OCI-LY1 (cell line): ENCODE measurements at regions not wholly inside any gene's neighbourhood (a gene's known extent, or its start where the extent isn't known, plus 50 kb on each side); places are given as distances from the start of the nearest gene placed in this dataset.

Experiments used
- H2AFZ ChIP-seq: fragments of 200-600 bp; sonication (generic), shearing (Covaris generic); 2 replicates; pipeline ENCODE4 v1.6.0; 2014; ENCODE audit warnings: antibody characterized with exemption, mild to moderate bottlenecking, low read length
- H3F3A ChIP-seq: fragments of 200-600 bp; sonication (generic), shearing (Covaris generic); 2 replicates; pipeline ENCODE4 v1.6.0; 2014; ENCODE audit warnings: mild to moderate bottlenecking, antibody characterized with exemption, low read length, moderate library complexity; ENCODE audit not compliant: insufficient read depth
- H3K27ac ChIP-seq: fragments of 200-600 bp; sonication (generic); 2 replicates; pipeline ENCODE4 v1.5.1; 2014; ENCODE audit warnings: low read length, mixed run types, mild to moderate bottlenecking, low read depth; ENCODE audit not compliant: poor library complexity, severe bottlenecking
- H3K27me3 ChIP-seq: fragments of 200-600 bp; sonication (generic); 2 replicates; pipeline ENCODE4 v1.6.0; 2014; ENCODE audit warnings: antibody characterized with exemption, mild to moderate bottlenecking, low read length, moderate library complexity; ENCODE audit not compliant: insufficient read depth
- H3K36me3 ChIP-seq: fragments of 200-600 bp; sonication (generic); 2 replicates; pipeline ENCODE4 v1.6.1; 2014; ENCODE audit warnings: mild to moderate bottlenecking, antibody characterized with exemption, low read length, moderate library complexity, mixed read lengths; ENCODE audit not compliant: insufficient read depth
- H3K4me1 ChIP-seq: fragments of 200-600 bp; sonication (generic); 2 replicates; pipeline ENCODE4 v1.5.1; 2014; ENCODE audit warnings: mild to moderate bottlenecking, low read length, moderate library complexity; ENCODE audit not compliant: insufficient read depth, severe bottlenecking
- H3K4me2 ChIP-seq: fragments of 200-600 bp; sonication (generic), shearing (Covaris generic); 2 replicates; pipeline ENCODE4 v1.6.1; 2014; ENCODE audit warnings: low read length
- H3K4me3 ChIP-seq: fragments of 200-600 bp; sonication (generic); 2 replicates; pipeline ENCODE4 v1.5.1; 2014; ENCODE audit warnings: low read length, low read depth, mild to moderate bottlenecking, mixed read lengths; ENCODE audit not compliant: poor library complexity, severe bottlenecking
- H3K79me2 ChIP-seq: fragments of 200-600 bp; shearing (Covaris generic); 2 replicates; pipeline ENCODE4 v1.6.1; 2016; ENCODE audit warnings: mixed run types, low read length, mixed read lengths; ENCODE audit not compliant: insufficient read depth
- H3K9ac ChIP-seq: fragments of 200-600 bp; sonication (generic), shearing (Covaris generic); 2 replicates; pipeline ENCODE4 v1.6.1; 2014; ENCODE audit warnings: mild to moderate bottlenecking, low read length, mixed read lengths
- H3K9me2 ChIP-seq: fragments of 200-600 bp; sonication (generic), shearing (Covaris generic); 2 replicates; pipeline ENCODE4 v1.6.1; 2014; ENCODE audit warnings: low read depth, mild to moderate bottlenecking, low read length, mixed read lengths
- H3K9me3 ChIP-seq: fragments of 200-600 bp; shearing (Covaris generic); 2 replicates; pipeline ENCODE4 v1.6.1; 2014; ENCODE audit warnings: low read length, mixed read lengths
- H4K20me1 ChIP-seq: fragments of 200-600 bp; sonication (generic), shearing (Covaris generic); 2 replicates; pipeline ENCODE4 v1.6.0; 2016; ENCODE audit warnings: mild to moderate bottlenecking, low read length; ENCODE audit not compliant: insufficient read depth
- EZH2 ChIP-seq: fragments of 200-600 bp; sonication (generic), shearing (Covaris generic); IDR thresholded peaks from 2 replicates; pipeline ENCODE4 v1.8.0; 2017; ENCODE audit warnings: borderline replicate concordance, mixed run types, mild to moderate bottlenecking, antibody characterized with exemption, low read length, moderate library complexity, mixed read lengths
- TF ChIP-seq, protein P1 (sequence below): fragments of 200-600 bp; sonication (generic), shearing (Covaris generic); IDR thresholded peaks from 2 replicates; pipeline ENCODE4 v1.5.1; 2017; ENCODE audit warnings: mild to moderate bottlenecking, antibody characterized with exemption, low read length, moderate library complexity, mixed read lengths

DNA sequence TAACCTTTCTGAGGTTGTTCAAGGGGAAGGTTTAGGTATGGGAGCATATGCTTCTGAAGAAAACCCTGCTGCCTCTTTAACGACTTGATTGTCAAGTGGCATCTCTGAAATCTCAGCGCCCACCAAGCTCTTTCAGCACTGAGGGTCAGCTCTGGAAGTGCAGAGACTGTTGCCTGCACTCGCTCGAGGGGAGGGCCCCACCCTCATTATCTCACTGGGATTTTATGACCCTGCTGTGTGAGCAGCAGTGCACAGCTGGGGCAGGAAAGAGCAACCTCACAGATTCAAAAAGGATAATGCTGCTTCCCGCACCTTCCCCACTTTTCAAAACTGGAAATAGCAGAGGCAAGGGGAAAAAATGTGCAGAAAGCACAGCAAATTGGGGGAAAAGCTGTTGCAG lies 56.9 kb upstream of the SPRED2 start:
- no peak overlapping the region for H3K9ac ChIP-seq
- H3K9me2 ChIP-seq, result no peaks in the 10 kb centered on the region
- no peaks in the 10 kb centered on the region for H4K20me1 ChIP-seq
- no peak overlapping the region for H2AFZ ChIP-seq
- no peak for TF ChIP-seq EZH2
- TF ChIP-seq, protein P1, sequence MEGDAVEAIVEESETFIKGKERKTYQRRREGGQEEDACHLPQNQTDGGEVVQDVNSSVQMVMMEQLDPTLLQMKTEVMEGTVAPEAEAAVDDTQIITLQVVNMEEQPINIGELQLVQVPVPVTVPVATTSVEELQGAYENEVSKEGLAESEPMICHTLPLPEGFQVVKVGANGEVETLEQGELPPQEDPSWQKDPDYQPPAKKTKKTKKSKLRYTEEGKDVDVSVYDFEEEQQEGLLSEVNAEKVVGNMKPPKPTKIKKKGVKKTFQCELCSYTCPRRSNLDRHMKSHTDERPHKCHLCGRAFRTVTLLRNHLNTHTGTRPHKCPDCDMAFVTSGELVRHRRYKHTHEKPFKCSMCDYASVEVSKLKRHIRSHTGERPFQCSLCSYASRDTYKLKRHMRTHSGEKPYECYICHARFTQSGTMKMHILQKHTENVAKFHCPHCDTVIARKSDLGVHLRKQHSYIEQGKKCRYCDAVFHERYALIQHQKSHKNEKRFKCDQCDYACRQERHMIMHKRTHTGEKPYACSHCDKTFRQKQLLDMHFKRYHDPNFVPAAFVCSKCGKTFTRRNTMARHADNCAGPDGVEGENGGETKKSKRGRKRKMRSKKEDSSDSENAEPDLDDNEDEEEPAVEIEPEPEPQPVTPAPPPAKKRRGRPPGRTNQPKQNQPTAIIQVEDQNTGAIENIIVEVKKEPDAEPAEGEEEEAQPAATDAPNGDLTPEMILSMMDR, result no peak
- no peaks in the 10 kb centered on the region for H3K27me3 ChIP-seq
- peaks cover 27% of the 10 kb centered on the region for H3K9me3 ChIP-seq
- H3F3A ChIP-seq, result no peaks in the 10 kb centered on the region
- no peaks in the 10 kb centered on the region for H3K36me3 ChIP-seq
- H3K27ac ChIP-seq, result no peak overlapping the region
- no peaks in the 10 kb centered on the region for H3K4me1 ChIP-seq
- H3K4me2 ChIP-seq, result no peak overlapping the region
- no peaks in the 10 kb centered on the region for H3K79me2 ChIP-seq
- no peak overlapping the region for H3K4me3 ChIP-seq

DNA sequence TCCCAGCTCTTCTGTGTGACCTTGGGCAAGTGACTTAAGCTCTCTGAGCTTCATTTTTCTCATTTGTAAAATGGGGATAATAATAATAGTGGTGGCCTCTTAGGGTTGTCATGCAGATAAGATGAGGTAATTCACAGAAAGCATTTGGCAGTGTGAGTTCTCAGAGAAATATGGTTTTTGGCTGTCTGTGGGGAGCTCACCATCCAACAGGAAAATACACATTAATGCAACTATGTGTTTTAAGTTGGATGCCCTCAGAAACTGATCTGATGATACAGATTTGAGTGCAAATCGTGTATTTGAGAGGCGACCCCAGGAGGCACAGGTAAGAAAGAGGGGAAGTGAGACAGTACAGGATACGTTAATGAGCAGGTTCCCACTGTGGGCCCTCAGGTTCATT lies 56.1 kb upstream of the SPRED2 start:
- Histone ChIP-seq H3K79me2 (no peaks in the 10 kb centered on the region), H3K4me3 (no peak overlapping the region), H3K9me2 (no peaks in the 10 kb centered on the region), H2AFZ (no peak overlapping the region), H4K20me1 (no peaks in the 10 kb centered on the region), H3K9ac (no peak overlapping the region), H3K4me1 (no peaks in the 10 kb centered on the region), H3K36me3 (no peaks in the 10 kb centered on the region), H3F3A (no peaks in the 10 kb centered on the region), H3K4me2 (no peak overlapping the region), H3K27me3 (no peaks in the 10 kb centered on the region), H3K27ac (no peak overlapping the region), H3K9me3 (peaks cover 27% of the 10 kb centered on the region)
- TF ChIP-seq, protein P1, result no peak
- TF ChIP-seq EZH2, result no peak

DNA sequence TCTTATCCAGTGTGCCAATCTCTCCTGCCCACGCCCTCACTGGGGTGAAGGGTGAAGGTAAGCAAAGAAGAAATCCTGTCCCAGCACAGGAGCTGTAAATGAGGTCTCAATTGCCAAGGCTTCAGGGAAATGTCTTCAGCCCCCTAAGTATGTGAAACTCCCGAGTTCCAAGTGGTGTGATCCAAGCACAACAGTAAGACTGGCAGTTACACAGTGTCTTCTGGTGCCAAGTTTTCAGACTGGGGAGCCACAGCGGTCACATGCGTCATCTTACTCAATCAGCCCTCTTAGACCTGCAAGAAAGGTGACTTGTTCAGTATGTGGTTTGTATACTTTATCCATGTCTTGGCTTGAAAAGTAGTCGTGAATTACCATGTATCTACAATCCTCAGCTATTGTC lies 55.0 kb upstream of the SPRED2 start:
- Histone ChIP-seq H3K4me1 (no peaks in the 10 kb centered on the region), H2AFZ (no peak overlapping the region), H3K36me3 (no peaks in the 10 kb centered on the region), H4K20me1 (no peaks in the 10 kb centered on the region), H3K9ac (no peak overlapping the region), H3K4me3 (no peak overlapping the region), H3F3A (no peaks in the 10 kb centered on the region), H3K9me2 (no peaks in the 10 kb centered on the region), H3K79me2 (no peaks in the 10 kb centered on the region), H3K27me3 (no peaks in the 10 kb centered on the region), H3K27ac (no peak overlapping the region), H3K9me3 (peaks cover 27% of the 10 kb centered on the region), H3K4me2 (no peak overlapping the region)
- TF ChIP-seq, protein P1, result no peak
- TF ChIP-seq EZH2, result no peak
